GM18909 (cell line): ENCODE measurements at regions not wholly inside any gene's neighbourhood (a gene's known extent, or its start where the extent isn't known, plus 50 kb on each side); places are given as distances from the start of the nearest gene placed in this dataset.

Source experiments
- ATAC-seq: cut with Tn5 transposase; IDR thresholded peaks from one replicate; pipeline ENCODE4 v1.9.1; 2021; ENCODE audit warnings: mild to moderate bottlenecking; ENCODE audit not compliant: unreplicated experiment, poor library complexity

DNA sequence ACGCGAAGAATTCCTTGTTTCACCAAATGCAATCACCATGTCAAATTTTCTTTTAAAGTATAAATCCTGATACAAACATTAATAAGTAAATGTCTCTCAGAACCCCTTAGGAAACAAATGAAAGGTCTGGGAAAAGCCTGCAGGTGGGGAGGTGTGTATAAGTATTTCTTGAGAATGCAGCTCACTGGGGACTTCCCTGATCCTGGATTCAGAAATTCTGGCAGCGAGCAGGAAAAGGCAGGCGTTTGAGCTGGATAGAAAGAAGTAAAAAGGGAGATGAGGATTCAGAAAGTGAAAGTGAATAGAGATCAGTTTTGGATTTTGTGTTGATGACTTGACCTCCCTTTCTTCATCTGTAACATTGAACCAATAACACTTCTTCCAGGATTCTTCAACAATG lies 68.3 kb upstream of the CTSC start:
- no peak for ATAC-seq

DNA sequence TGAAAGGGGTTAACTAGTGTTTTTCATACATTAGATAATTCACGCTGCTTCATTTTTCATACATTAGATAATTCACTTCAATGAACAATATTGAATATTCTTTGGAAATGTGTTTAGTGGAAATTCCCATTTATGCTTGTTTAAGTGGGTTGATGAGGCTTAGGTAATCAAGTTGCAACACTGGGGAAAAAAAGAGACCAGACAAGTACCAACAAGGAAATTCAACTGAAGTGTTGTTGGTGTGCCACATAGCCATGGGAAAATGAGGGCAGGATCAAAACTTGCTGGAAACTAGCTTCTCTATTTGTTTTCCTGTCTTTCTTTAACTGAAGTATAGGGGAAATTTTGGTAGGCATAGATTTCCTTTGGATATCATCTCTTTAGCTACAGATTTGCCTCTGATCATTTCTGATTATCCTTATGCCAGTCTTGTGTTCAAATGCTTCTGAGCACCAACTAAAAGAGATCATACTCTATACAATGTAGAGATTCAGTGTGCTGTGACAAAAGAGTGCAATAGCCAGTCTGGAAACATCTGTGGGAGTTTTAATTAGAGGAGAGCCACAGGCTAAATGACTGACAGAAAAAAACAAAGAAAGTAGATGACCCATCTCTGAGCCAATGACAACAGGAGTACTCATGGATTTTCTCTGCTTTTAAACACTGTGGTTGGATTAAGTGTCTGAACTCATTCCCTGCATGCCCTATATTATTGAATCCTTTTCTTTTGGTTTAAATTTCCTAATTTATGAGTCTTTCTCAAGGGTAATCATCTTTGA lies 67.6 kb upstream of the CTSC start:
- no peak for ATAC-seq

DNA sequence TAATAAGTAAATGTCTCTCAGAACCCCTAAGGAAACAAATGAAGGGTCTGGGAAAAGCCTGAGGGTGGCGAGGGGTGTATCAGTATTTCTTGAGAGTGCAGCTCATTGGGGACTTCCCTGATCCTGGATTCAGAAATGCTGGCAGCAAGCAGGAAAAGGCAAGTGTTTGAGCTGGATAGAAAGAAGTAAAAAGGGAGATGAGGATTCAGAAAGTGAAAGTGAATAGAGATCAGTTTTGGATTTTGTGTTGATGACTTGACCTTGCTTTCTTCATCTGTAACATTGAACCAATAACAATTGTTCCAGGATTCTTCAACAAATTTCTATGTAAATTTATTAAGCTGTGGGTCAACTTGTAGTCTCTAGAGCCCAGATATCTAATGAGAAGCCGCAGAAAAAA lies 66.9 kb upstream of the CTSC start:
- no peak for ATAC-seq

DNA sequence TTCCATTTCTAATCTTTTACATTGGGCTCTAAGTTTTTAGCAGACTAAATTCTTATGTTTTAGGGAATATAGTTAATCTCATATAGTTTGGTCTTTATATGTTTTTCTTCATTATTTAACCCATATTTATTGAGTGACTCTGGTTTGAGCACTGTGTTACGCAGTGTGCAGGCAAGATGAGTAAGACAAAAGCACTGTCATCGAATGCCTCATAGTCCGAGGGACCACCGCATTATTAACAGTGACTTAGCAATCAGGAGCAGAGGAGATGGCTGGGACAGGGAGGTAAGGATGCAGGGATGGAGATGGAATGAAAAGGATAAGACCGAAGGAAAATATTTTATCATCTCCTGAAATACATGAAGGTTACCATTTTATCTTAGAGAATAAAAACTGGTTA lies 65.2 kb upstream of the CTSC start:
- ATAC-seq: no peak

DNA sequence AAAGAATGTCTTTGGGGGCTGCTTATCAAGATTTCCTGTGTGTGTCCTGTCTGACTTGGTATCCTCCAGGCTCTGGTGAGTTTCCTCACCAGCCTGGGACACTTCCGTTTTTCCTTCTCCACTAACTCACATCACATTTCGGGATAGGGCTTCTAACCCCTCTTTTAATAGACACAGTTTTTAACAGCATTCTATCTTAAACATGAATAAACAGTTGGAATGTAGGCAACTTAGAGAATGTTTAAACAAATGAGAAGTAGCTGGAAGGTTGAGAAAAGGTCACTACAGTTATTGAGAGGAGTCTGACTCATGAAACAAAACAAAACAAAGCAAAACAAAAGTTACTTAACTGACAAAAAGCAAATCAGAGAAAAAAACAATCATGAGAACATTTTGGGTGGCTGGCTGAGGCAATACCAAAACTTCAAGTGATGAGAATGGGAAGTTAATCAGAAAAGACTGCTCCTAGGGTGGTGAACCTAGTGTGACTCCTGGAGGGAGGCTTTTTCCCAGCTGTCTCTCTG lies 64.7 kb upstream of the CTSC start:
- no peak for ATAC-seq

DNA sequence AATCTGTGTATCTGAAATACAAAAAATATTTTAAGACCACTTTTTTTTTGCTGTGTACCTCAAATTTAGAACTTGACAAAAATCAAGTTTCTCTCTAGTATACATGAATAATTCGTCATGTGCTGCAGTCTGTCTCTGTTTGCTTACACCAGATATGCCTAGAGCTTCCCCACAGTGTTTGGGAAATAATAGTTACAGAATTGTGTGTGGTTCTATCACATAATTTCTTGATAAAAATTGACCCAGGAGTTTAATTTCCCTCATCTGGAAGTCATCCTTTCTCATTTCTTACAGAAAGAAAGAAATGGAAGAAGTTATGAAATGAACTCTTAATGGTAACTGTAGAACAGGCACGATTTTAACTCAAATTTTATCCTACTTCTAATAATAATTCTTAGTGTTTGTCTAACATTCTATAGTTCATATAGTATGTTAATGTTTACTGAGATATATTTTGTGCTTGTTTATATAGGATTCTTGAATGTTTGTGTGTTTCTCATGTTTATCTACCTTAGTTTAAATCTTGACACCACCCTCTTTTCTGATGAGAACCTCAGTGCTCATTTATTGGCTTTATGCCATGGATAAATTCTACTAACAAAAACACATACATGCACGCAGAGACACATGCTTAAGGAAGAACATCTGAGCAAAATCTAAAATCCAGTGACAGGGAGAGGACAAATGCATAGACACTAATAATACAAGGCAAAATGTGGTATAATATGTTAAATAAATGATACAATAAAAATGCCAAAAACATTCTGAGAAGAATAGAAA lies 61.4 kb upstream of the CTSC start:
- ATAC-seq: no peak

DNA sequence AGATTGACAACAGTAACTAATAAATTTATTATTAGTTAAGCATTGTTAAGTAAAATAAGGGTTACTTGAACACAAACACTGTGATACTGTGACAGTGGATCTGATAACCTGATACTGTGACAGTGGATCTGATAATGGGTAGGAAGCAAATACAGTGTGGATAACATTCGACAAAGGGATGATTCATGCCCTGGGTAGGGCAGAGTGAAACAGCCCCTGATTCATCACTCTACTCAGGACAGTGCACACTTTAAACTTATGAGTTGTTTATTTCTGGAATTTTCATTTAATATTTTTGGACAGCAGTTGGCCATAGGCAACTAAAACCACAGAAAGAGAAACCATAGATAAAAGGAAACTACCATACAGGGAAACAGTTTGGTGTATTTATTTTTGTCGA lies 60.8 kb upstream of the CTSC start:
- ATAC-seq: no peak

DNA sequence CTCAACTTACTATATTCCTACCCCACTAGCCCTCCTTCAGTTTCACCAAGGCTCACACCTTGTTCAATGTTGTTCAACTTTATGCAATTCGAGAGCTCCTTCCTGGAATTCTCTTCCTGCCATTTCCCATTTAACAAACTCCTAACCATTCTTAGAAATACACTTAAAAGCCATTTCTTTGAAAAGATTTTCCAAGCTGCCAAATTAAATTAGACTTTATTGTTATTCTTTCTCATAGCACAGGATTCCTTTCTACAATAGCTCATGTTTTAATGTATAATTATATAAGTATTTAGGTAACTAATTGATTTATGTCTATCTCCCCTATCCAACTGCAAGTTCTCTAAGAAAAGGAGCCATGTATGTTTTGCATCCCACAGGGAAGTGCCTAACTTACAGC lies 52.7 kb upstream of the CTSC start:
- no peak for ATAC-seq

DNA sequence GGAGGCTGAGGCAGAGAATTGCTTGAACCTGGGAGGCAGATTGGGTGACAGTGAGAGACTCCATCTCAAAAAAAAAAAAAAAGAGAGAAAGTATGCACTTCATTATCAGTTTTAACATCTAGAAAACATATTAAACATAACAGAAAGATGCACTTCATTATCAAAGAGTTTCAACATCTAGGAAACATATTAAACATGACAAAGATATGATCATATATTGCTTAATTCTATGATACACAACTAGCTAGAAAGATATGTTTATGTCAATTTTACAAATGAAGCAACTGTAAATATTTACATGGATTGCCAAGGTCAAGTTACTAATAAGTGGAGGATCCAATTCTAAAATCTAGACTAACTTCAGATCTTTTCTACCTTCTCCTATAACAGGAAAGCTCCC lies 50.4 kb upstream of the CTSC start:
- ATAC-seq: no peak
